Transverse colon (tissue), 4 donors: ENCODE measurements at regions not wholly inside any gene's neighbourhood (a gene's known extent, or its start where the extent isn't known, plus 50 kb on each side); places are given as distances from the start of the nearest gene placed in this dataset.

Experiments
- POLR2AphosphoS5 ChIP-seq, 3 donors: sonication (generic); formaldehyde crosslinking; IDR thresholded peaks; one replicate each; pipeline ENCODE4 v1.6.1; 2016; ENCODE audit warnings: antibody characterized with exemption in 3 of 3
- TF ChIP-seq, protein P1 (sequence below), 5 experiments: fragments of 200-600 bp in 3 of 5; fragments of 450-650 bp in 2 of 5; sonication (generic) in 3 of 5; IDR thresholded peaks; 1 replicate in 2 of 5; 2 replicates in 3 of 5; pipeline ENCODE4 v1.5.1; 2016 to 2017; ENCODE audit warnings: antibody characterized with exemption in 5 of 5, inconsistent platforms in 3 of 5, mild to moderate bottlenecking in 2 of 5, moderate library complexity in 1 of 5

- TF ChIP-seq, protein P1, sequence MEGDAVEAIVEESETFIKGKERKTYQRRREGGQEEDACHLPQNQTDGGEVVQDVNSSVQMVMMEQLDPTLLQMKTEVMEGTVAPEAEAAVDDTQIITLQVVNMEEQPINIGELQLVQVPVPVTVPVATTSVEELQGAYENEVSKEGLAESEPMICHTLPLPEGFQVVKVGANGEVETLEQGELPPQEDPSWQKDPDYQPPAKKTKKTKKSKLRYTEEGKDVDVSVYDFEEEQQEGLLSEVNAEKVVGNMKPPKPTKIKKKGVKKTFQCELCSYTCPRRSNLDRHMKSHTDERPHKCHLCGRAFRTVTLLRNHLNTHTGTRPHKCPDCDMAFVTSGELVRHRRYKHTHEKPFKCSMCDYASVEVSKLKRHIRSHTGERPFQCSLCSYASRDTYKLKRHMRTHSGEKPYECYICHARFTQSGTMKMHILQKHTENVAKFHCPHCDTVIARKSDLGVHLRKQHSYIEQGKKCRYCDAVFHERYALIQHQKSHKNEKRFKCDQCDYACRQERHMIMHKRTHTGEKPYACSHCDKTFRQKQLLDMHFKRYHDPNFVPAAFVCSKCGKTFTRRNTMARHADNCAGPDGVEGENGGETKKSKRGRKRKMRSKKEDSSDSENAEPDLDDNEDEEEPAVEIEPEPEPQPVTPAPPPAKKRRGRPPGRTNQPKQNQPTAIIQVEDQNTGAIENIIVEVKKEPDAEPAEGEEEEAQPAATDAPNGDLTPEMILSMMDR (IDR thresholded peaks at IDR 0.05) = no peak
- TF ChIP-seq POLR2AphosphoS5 (IDR thresholded peaks at IDR 0.05) = no peak
Measured at GRCh38 chr10:10256860-10257259, 760.8 kb upstream of the CELF2 start.
